H9 (cell line): ENCODE measurements at regions not wholly inside any gene's neighbourhood (a gene's known extent, or its start where the extent isn't known, plus 50 kb on each side); places are given as distances from the start of the nearest gene placed in this dataset.

Experiments used
- DNase-seq: peaks from one replicate; pipeline ENCODE4 v3.0.0-alpha.2; 2017
- H2AFZ ChIP-seq: one replicate; pipeline ENCODE4 v1.6.1; 2013; ENCODE audit warnings: mild to moderate bottlenecking, low read length, control low read depth, moderate library complexity
- H2AK5ac ChIP-seq: 2 replicates; pipeline ENCODE4 v1.6.1; 2013; ENCODE audit warnings: low read length, control low read depth, mixed read lengths; ENCODE audit not compliant: insufficient read length
- H2BK120ac ChIP-seq: one replicate; pipeline ENCODE4 v1.6.1; 2013; ENCODE audit warnings: low read depth, mild to moderate bottlenecking, low read length, control low read depth, inconsistent platforms; ENCODE audit not compliant: poor library complexity, severe bottlenecking
- H2BK12ac ChIP-seq: 2 replicates; pipeline ENCODE4 v1.6.1; 2013; ENCODE audit warnings: low read length, control low read depth, mixed read lengths, low read depth; ENCODE audit not compliant: insufficient read length
- H2BK15ac ChIP-seq: 2 replicates; pipeline ENCODE4 v1.6.1; 2013; ENCODE audit warnings: low read depth, low read length, control low read depth
- H2BK20ac ChIP-seq: one replicate; pipeline ENCODE4 v1.6.1; 2013; ENCODE audit warnings: low read depth, mild to moderate bottlenecking, low read length, control low read depth, inconsistent platforms; ENCODE audit not compliant: poor library complexity, severe bottlenecking
- H2BK5ac ChIP-seq: 2 replicates; pipeline ENCODE4 v1.6.1; 2013; ENCODE audit warnings: low read length, control low read depth, mixed read lengths; ENCODE audit not compliant: insufficient read length
- H3K14ac ChIP-seq: 2 replicates; pipeline ENCODE4 v1.6.1; 2013; ENCODE audit warnings: low read length, control low read depth; ENCODE audit not compliant: insufficient read depth
- H3K18ac ChIP-seq: 2 replicates; pipeline ENCODE4 v1.6.1; 2013; ENCODE audit warnings: low read depth, mild to moderate bottlenecking, mixed read lengths, low read length, control low read depth; ENCODE audit not compliant: insufficient read length
- H3K23ac ChIP-seq: 2 replicates; pipeline ENCODE4 v1.6.1; 2013; ENCODE audit warnings: low read length, control low read depth, mixed read lengths, low read depth; ENCODE audit not compliant: insufficient read length
- H3K23me2 ChIP-seq: 2 replicates; pipeline ENCODE4 v1.6.1; 2013; ENCODE audit warnings: low read depth, mild to moderate bottlenecking, mixed read lengths, low read length, control low read depth; ENCODE audit not compliant: insufficient read length, poor library complexity, severe bottlenecking
- H3K27ac ChIP-seq: 2 replicates; pipeline ENCODE4 v1.5.1; 2013; ENCODE audit warnings: low read length, control low read depth, mixed read lengths, low read depth; ENCODE audit not compliant: insufficient read length
- H3K27me3 ChIP-seq: 2 replicates; pipeline ENCODE4 v1.6.1; 2013; ENCODE audit warnings: low read length, control low read depth, inconsistent platforms; ENCODE audit not compliant: insufficient read depth
- H3K4ac ChIP-seq: 2 replicates; pipeline ENCODE4 v1.6.1; 2013; ENCODE audit warnings: low read depth, mild to moderate bottlenecking, control low read depth, inconsistent platforms, low read length, moderate library complexity
- H3K4me1 ChIP-seq: 2 replicates; pipeline ENCODE4 v1.6.1; 2013; ENCODE audit warnings: low read length, control low read depth, inconsistent platforms; ENCODE audit not compliant: insufficient read depth
- H3K4me2 ChIP-seq: 2 replicates; pipeline ENCODE4 v1.6.1; 2013; ENCODE audit warnings: low read length, control low read depth, mixed read lengths; ENCODE audit not compliant: insufficient read length, insufficient read depth
- H3K56ac ChIP-seq: 2 replicates; pipeline ENCODE4 v1.6.1; 2013; ENCODE audit warnings: low read depth, mild to moderate bottlenecking, mixed read lengths, low read length, control low read depth; ENCODE audit not compliant: insufficient read length
- H3K79me1 ChIP-seq: 2 replicates; pipeline ENCODE4 v1.6.1; 2013; ENCODE audit warnings: low read depth, mild to moderate bottlenecking, moderate library complexity, low read length, control low read depth, inconsistent platforms; ENCODE audit not compliant: insufficient read depth, poor library complexity, severe bottlenecking
- H3K79me2 ChIP-seq: 2 replicates; pipeline ENCODE4 v1.6.1; 2013; ENCODE audit warnings: low read length, control low read depth, inconsistent platforms; ENCODE audit not compliant: insufficient read depth
- H3K9ac ChIP-seq: 2 replicates; pipeline ENCODE4 v1.6.1; 2013; ENCODE audit warnings: low read length, control low read depth, mixed read lengths; ENCODE audit not compliant: insufficient read length; ENCODE audit errors: extremely low read depth
- H3K9me3 ChIP-seq: one replicate; pipeline ENCODE4 v1.6.1; 2013; ENCODE audit warnings: low read depth, low read length, inconsistent platforms; ENCODE audit not compliant: control insufficient read depth
- H3T11ph ChIP-seq: one replicate; pipeline ENCODE4 v1.6.1; 2013; ENCODE audit warnings: mild to moderate bottlenecking, low read length, control low read depth, inconsistent platforms
- H4K20me1 ChIP-seq: one replicate; pipeline ENCODE4 v1.6.1; 2013; ENCODE audit not compliant: control insufficient read depth, insufficient read length, insufficient read depth
- H4K5ac ChIP-seq: 2 replicates; pipeline ENCODE4 v1.6.1; 2013; ENCODE audit warnings: low read depth, mild to moderate bottlenecking, mixed read lengths, low read length, control low read depth; ENCODE audit not compliant: insufficient read length
- H4K8ac ChIP-seq: replicated peaks from 2 replicates; pipeline ENCODE4 v1.6.1; 2013; ENCODE audit warnings: low read length, control low read depth, mixed read lengths, low read depth; ENCODE audit not compliant: insufficient read length
- H4K91ac ChIP-seq: 2 replicates; pipeline ENCODE4 v1.6.1; 2013; ENCODE audit warnings: low read depth, mild to moderate bottlenecking, moderate library complexity, mixed read lengths, low read length, control low read depth; ENCODE audit not compliant: insufficient read length
- H3K27ac Mint-ChIP-seq, 3 experiments: 2 replicates in 2 of 3; 3 replicates in 1 of 3; pipeline ENCODE4 v1.8.0; 2020 to 2021; ENCODE audit warnings: mixed read lengths in 3 of 3, mild to moderate bottlenecking in 1 of 3, moderate library complexity in 1 of 3
- H3K27me3 Mint-ChIP-seq: 2 replicates; pipeline ENCODE4 v1.8.0; 2021; ENCODE audit warnings: low read depth, mild to moderate bottlenecking, moderate library complexity, mixed read lengths
- H3K36me3 Mint-ChIP-seq, 3 experiments: 2 replicates in 2 of 3; 3 replicates in 1 of 3; pipeline ENCODE4 v1.8.0; 2020 to 2021; ENCODE audit warnings: low read depth in 3 of 3, mixed read lengths in 3 of 3; ENCODE audit not compliant: insufficient read depth in 1 of 3
- H3K4me1 Mint-ChIP-seq, 2 experiments: 2 replicates each; pipeline ENCODE4 v1.8.0; 2020; ENCODE audit warnings: mixed read lengths in 2 of 2
- H3K4me3 Mint-ChIP-seq, 2 experiments: 2 replicates in 1 of 2; 3 replicates in 1 of 2; pipeline ENCODE4 v1.8.0; 2020 to 2021; ENCODE audit warnings: mild to moderate bottlenecking in 2 of 2, mixed read lengths in 2 of 2, moderate library complexity in 1 of 2
- H3K9me3 Mint-ChIP-seq, 2 experiments: 2 replicates in 1 of 2; 3 replicates in 1 of 2; pipeline ENCODE4 v1.8.0; 2020; ENCODE audit warnings: mild to moderate bottlenecking in 2 of 2, mixed read lengths in 2 of 2, moderate library complexity in 1 of 2
- CTCF ChIP-seq: fragments of 200-600 bp; sonication (generic); conservative IDR thresholded peaks from 3 replicates; pipeline ENCODE4 v1.8.0; 2021; ENCODE audit warnings: antibody characterized with exemption, mild to moderate bottlenecking
- WGBS: extraction: QIAGEN DNeasy Blood & Tissue Kit; methylation state at CpG from one replicate; pipeline ENCODE4 v1.1.7; 2013; ENCODE audit warnings: missing lambda C conversion rate, low lambda C conversion rate, mixed read lengths; ENCODE audit not compliant: insufficient read length; ENCODE audit errors: extremely low coverage; 5-methylcytosine and 5-hydroxymethylcytosine counted together

GRCh38 chrX:35288657-35289056, 346.1 kb downstream of the FAM47B start:
- WGBS: no CpG with 5 or more reads among the region's 1 CpG
- H3K23me2 ChIP-seq: no peaks in the 10 kb centered on the region
- Mint-ChIP-seq H3K4me1 (no peaks in the 10 kb centered on the region), H3K9me3 (peaks cover 46 to 55% of the 10 kb centered on the region in 2 experiments), H3K27me3 (no peaks in the 10 kb centered on the region; the same call in 1 of the 2 replicates), H3K36me3 (peaks cover 0 to 5% (median 2%) of the 10 kb centered on the region in 3 experiments; a peak in 2 of 7 replicates), H3K4me3 (no peak overlapping the region), H3K27ac (no peak overlapping the region)
- H3K27me3 ChIP-seq: no peaks in the 10 kb centered on the region
- H3K18ac ChIP-seq: no peak overlapping the region
- H2BK20ac ChIP-seq: no peak overlapping the region
- no peaks in the 10 kb centered on the region for H3K4me1 ChIP-seq
- no peak overlapping the region for H2AK5ac ChIP-seq
- H2BK5ac ChIP-seq: no peak overlapping the region
- H3K4me2 ChIP-seq: no peak overlapping the region
- no peak overlapping the region for H3K9ac ChIP-seq
- no peak overlapping the region for H3K4ac ChIP-seq
- no peak overlapping the region for H2AFZ ChIP-seq
- DNase-seq: no peak
- no peaks in the 10 kb centered on the region for H4K20me1 ChIP-seq
- H3K14ac ChIP-seq: no peak overlapping the region
- no peak overlapping the region for H3K56ac ChIP-seq
- H3K79me2 ChIP-seq: no peaks in the 10 kb centered on the region
- no peak overlapping the region for H3T11ph ChIP-seq
- H2BK120ac ChIP-seq: no peak overlapping the region
- H4K5ac ChIP-seq: no peak overlapping the region
- no peaks in the 10 kb centered on the region for H3K79me1 ChIP-seq
- no peak overlapping the region for H2BK15ac ChIP-seq
- H3K23ac ChIP-seq: no peak overlapping the region
- no peak for TF ChIP-seq CTCF
- no peak overlapping the region for H4K91ac ChIP-seq
- H3K27ac ChIP-seq: no peak overlapping the region
- no peak overlapping the region for H4K8ac ChIP-seq
- no peak overlapping the region for H2BK12ac ChIP-seq
- H3K9me3 ChIP-seq: no peaks in the 10 kb centered on the region
